BJ (cell line): ENCODE measurements at regions not wholly inside any gene's neighbourhood (a gene's known extent, or its start where the extent isn't known, plus 50 kb on each side); places are given as distances from the start of the nearest gene placed in this dataset.

Experiments used
- CTCF ChIA-PET: fragments of 350-600 bp; formaldehyde crosslinking; extraction: SDS; loops from one replicate; lab custom pipeline; 2021; ENCODE audit warnings: antibody characterized with exemption, inconsistent platforms; lab: Yijun Ruan, JAX
- POLR2A ChIA-PET: fragments of 300-600 bp; sonication (Branson Sonifier 250); formaldehyde crosslinking; extraction: SDS; loops from one replicate; lab custom pipeline; 2021; ENCODE audit warnings: antibody characterized with exemption; lab: Charles Lee
- DNase-seq: peaks from one replicate; pipeline ENCODE4 v3.0.0-alpha.2; 2011; ENCODE audit warnings: low read depth
- H3K27me3 ChIP-seq: 2 replicates; pipeline ENCODE4 v1.6.0; 2011; ENCODE audit warnings: low read length; ENCODE audit not compliant: control insufficient read depth, insufficient read depth
- H3K36me3 ChIP-seq: 2 replicates; pipeline ENCODE4 v1.5.1; 2011; ENCODE audit warnings: low read length; ENCODE audit not compliant: control insufficient read depth, insufficient read depth
- H3K4me3 ChIP-seq: 2 replicates; pipeline ENCODE4 v1.5.1; 2011; ENCODE audit warnings: low read depth, mild to moderate bottlenecking, control low read depth, low read length
- TF ChIP-seq, protein P1 (sequence below): IDR thresholded peaks from 2 replicates; pipeline ENCODE4 v1.5.1; 2011; ENCODE audit warnings: low read depth, mild to moderate bottlenecking, control low read depth, inconsistent platforms, low read length, moderate library complexity; ENCODE audit not compliant: insufficient read depth

DNA sequence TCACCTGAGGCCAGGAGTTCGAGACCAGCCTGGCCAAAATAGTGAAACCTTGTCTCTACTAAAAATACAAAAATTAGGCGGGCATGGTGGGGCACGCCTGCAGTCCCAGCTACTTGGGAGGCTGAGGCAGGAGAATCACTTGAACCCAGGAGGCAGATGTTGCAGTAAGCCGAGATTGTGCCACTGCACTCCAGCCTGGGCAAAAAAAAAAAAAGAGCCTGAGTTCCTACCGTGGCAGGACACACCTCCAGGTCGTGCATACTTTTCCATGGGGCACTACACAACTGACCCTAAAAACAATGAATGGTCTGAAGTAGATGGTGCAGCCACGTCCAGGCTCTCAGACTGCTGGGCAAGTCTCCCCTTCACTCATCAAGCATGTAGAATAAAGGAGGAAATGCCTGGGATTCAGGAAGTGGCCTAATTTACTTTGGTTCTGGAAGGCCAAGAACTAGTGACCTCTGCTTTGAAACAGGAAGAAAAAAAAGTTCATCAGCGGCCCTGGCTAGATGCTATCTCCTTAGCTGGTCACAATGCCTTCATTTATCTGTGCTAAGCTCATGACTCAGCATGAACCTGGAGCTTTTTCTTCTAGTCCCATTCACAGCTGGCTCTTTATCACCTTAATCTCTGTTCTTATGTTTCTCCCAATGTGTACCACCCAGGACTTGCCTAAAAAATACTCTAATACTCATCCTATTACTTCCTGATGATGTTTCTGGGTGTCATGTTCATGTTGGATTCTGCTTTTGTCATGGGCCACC, 55.8 kb upstream of the OR6J1 start:
- no peak for DNase-seq
- POLR2A ChIA-PET: no interaction called here
- H3K27me3 ChIP-seq: peaks cover 3% of the 10 kb centered on the region
- CTCF ChIA-PET: interaction anchor here (0.6 kb wide), 1 partner anchor 13 kb away, joined by 3 read pairs; no protein-coding TSS in a partner anchor
- TF ChIP-seq, protein P1, sequence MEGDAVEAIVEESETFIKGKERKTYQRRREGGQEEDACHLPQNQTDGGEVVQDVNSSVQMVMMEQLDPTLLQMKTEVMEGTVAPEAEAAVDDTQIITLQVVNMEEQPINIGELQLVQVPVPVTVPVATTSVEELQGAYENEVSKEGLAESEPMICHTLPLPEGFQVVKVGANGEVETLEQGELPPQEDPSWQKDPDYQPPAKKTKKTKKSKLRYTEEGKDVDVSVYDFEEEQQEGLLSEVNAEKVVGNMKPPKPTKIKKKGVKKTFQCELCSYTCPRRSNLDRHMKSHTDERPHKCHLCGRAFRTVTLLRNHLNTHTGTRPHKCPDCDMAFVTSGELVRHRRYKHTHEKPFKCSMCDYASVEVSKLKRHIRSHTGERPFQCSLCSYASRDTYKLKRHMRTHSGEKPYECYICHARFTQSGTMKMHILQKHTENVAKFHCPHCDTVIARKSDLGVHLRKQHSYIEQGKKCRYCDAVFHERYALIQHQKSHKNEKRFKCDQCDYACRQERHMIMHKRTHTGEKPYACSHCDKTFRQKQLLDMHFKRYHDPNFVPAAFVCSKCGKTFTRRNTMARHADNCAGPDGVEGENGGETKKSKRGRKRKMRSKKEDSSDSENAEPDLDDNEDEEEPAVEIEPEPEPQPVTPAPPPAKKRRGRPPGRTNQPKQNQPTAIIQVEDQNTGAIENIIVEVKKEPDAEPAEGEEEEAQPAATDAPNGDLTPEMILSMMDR: no peak
- H3K4me3 ChIP-seq: no peak overlapping the region
- H3K36me3 ChIP-seq: no peaks in the 10 kb centered on the region

DNA sequence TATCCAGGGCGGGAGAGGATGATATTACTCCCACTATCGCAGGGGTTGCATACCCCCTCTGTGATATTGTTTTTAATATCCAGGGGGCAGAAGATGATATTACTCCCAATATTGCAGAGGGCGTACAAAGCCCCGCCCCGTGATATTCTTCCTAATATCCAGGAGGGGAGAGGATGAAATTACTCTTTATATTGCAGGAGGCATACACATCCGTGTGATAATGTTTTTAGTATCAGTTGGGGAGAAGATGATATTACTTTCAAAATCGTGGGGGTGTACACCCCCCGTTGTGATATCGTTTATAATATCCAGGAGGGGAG, 52.9 kb upstream of the OXA1L start:
- ChIA-PET POLR2A (no interaction called here), CTCF (no interaction called here)
- DNase-seq: no peak
- Histone ChIP-seq H3K4me3 (no peak overlapping the region), H3K27me3 (no peaks in the 10 kb centered on the region; the same call in 1 of the 2 replicates), H3K36me3 (no peaks in the 10 kb centered on the region)
- TF ChIP-seq, protein P1: no peak

DNA sequence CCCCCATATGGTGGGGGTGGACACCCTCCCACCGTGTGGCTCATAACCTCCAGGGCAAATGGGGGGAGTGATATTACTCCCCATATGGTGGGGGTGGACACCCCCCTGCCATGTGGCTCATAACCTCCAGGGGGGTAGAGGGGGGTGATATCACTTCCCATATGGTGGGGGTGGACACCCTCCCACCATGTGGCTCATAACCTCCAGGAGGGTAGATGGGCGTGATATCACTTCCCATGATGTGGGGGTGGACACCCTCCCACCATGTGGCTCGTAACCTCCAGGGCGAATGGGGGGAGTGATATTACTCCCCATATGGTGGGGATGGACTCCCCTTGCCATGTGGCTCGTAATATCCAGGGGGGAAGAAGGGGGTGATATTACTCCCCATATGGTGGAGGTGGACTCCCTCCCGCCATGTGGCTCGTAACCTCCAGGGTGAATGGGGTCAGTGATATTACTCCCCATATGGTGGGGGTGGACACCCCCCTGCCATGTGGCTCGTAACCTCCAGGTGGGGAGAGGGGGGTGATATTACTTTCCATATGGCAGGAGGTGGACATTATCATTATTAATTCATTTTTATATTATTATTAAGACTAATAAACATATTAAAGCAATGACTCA, 51.2 kb upstream of the OXA1L start:
- H3K36me3 ChIP-seq: no peaks in the 10 kb centered on the region
- H3K27me3 ChIP-seq: no peaks in the 10 kb centered on the region; the same call in 1 of the 2 replicates
- POLR2A ChIA-PET: no interaction called here
- DNase-seq: no peak
- H3K4me3 ChIP-seq: no peak overlapping the region
- TF ChIP-seq, protein P1: no peak
- CTCF ChIA-PET: interaction anchor here (0.7 kb wide), 1 partner anchor 400 kb away, joined by 3 read pairs; no protein-coding TSS in a partner anchor

DNA sequence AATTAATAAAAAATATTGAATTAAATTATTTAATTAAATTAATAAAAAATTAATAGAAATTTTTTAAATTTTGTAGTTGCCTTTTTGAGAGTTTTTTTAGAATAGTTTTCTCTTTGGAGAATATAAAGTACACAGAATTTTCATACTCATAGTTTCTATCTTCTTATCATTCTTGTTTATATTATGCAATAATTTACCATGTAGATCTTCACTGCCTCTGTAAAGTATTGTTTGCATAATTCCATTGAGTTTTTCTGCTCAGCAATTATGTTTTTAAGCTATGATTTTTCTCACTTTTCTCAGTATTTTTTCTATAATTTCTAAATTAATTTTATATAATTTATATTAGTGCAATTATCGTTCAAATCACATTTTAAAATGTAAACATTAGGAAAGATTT, 50.6 kb upstream of the OXA1L start:
- no peak for DNase-seq
- POLR2A ChIA-PET: no interaction called here
- Histone ChIP-seq H3K4me3 (no peak overlapping the region), H3K27me3 (no peaks in the 10 kb centered on the region; the same call in 1 of the 2 replicates), H3K36me3 (no peaks in the 10 kb centered on the region)
- TF ChIP-seq, protein P1: no peak
- CTCF ChIA-PET: interaction anchor here (0.7 kb wide), 1 partner anchor 401 kb away, joined by 3 read pairs; no protein-coding TSS in a partner anchor
